GM18520 (cell line): ENCODE measurements at regions not wholly inside any gene's neighbourhood (a gene's known extent, or its start where the extent isn't known, plus 50 kb on each side); places are given as distances from the start of the nearest gene placed in this dataset.
"Not testable (repeated sequence)": the region's sequence is repeated elsewhere in the genome, so short reads cannot be mapped to it uniquely, and the experiment has no call there.

ENCODE experiments used
- ATAC-seq: cut with Tn5 transposase; IDR thresholded peaks from one replicate; pipeline ENCODE4 v1.9.1; 2021; ENCODE audit not compliant: unreplicated experiment

DNA sequence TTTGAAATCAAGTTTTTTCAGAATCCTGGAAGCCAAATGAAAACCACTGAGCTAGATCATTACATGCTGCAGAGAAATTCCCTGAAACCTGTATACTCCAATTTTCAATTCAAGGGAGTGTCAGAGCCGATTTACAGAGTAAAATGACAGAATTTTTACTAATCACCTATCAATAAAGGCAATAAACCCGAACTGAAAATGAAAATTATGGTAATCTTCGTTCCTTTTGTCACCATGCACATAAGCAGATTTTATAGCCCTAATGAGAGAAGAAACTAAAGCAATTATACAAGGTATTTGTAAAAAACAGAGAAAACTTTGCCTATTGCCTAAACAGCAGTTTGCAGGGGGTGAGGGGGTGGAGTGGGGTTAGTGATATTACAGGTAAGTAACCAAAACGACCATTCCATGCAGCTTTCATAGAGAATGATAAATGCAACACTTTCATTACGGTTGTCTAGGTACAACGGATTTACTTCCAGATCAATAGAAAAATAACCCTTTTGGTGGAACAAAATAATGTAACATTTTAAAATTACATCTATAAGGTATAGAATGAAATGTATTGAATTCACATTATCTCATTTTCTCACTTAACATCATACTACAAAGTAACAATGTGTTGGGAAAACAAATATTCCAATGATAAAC, 115.2 kb upstream of the BEND6 start:
- no peak for ATAC-seq

DNA sequence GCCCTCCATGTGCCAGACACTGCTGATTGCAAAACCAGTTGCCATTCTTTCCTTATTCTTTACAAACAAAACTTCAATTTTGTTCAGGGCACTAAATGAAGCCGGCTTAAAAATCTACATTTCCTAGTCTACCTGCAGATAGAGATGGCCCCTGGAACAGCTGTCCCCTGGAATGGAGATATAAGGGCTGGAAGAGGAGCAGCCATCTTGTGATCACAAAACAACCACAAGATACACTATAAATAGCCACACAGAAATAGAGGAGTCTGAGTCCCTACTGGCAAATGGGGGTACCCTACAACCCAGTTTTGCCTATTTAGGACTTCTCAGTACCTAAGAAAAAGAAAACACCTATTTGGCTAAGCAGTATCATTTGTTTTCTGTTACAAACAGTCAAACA, 115.9 kb upstream of the BEND6 start:
- no peak for ATAC-seq

DNA sequence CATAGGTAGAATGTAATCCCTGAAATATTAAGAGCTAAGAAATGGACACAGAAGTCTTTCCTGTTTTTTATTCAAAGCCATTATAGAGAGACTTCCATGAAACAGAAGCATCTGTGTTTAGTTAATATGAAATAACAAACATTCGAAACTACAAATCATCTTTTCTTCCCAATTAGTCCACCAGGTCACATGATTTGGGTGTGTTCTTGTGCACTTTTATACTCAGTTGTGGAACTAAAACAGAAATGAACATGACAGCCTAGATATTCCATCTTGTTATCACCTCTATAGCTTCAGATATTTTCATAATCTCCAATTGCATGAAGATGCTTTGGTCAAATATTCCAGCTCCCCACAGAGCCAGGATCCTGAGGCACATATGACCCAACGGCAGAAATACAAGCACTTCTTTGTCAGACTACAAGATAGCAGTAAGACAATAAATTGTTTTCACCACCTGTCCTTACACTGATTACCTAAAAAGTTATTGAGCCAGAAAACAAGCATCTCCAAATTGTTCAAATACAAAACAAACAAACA, 116.8 kb upstream of the BEND6 start:
- ATAC-seq = no peak

DNA sequence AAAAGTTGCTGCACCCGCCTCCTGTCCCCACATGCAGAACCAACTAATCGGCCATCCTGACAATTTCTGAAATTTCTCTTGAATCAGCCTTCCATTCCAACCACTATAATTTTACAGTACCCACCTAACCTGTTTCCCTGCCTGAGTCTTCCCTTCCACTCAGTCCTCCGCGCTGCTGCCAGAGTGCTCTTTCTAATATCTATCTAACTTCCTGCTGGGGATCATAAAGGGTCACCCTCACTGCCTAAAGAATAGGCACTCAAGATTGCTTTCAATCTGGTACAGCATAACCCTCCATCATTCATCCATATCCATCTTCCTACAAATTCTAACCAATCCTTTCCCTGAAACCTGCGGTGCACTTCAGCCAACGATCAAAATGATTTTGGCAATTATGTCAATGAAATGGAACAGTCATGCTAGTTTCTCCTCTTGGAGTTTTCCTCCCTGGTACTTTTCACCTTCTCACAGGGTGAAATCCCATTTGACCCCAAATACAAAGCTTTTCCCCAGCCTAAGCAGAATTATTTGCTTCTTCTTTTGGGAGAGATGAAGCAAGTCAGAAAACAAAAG, 117.5 kb upstream of the BEND6 start:
- no peak for ATAC-seq

DNA sequence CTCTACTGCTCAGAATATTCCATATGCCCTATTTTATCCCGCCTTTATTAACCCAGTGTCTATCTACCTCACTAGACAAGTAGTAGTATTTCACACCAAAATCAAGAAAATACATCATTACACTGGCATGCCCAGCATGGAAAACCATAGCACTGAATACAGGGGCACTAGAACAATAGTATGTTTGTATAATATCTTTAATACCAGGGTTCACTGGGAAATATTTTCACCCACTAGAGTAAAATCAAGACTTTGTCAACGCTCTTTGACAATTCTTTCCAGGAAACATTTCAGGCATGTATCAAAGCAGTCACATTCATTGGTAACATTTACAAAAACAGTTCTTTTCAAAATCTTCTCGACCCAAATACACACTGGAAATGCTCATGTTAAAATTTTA, 119.3 kb upstream of the BEND6 start:
- no peak for ATAC-seq

DNA sequence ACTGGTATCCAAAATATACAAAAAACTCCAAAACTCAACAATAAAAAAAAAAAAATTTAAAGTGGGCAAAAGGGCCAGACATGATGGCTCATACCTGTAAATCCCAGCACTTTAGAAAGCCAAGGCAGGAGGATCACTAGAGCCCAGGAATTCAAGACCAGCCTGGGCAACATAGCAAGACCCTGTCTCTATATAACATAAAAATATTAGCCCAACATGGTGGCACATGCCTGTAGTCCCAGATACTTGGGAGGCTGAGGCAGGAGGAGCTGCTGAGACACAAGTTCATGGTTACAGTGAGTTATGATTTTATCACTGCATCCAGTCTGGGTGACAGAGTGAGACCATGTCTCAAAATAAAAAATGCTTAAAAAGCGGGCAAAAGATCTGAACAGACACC, 121.0 kb upstream of the BEND6 start:
- ATAC-seq = no peak

DNA sequence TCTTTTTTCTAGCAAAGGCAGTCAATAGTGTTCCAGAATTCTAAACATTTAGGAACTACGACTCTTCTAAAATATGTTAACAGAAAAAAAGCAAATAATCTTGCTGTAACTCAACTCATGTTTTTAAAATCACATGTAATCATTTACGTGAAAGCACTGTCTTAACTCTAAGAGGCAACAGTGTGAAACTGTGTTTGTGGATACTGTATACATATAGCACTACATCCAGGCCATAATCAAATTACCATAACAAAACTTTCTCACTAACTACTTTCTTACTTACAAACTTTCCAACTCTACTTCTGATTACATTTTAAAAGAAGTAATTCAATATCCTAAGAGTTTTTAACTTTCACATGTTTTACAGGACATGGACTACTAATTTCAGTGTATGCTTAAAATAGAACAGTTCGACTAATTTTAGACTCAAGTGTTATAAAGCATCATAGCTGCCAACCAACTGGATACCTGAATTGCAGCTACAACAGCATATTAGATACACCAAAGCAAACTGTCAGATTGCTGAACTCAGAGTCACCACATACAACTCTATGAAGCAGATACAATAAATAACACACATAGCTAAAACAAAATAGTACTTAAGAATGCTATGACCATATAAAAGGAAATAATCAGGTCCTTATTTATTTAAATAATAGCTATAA, 121.6 kb upstream of the BEND6 start:
- ATAC-seq = no peak

DNA sequence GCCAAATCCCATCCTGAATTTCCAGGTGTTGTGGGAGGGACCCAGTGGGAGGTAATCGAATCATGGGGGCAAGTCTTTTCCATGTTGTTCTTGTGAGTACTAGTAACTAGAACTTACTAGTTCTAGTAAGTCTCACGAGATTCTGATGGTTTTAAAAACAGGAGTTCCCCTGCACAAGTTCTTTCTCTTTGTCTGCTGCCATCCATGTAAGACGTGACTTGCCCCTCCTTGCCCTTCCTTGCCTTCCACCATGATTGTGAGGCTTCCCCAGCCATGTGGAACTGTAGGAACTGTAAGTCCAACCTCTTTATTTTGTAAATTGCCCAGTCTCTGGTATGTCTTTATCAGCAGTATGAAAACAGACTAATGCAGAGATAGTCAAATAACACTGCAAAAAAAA, 122.7 kb upstream of the BEND6 start:
- ATAC-seq = no peak

DNA sequence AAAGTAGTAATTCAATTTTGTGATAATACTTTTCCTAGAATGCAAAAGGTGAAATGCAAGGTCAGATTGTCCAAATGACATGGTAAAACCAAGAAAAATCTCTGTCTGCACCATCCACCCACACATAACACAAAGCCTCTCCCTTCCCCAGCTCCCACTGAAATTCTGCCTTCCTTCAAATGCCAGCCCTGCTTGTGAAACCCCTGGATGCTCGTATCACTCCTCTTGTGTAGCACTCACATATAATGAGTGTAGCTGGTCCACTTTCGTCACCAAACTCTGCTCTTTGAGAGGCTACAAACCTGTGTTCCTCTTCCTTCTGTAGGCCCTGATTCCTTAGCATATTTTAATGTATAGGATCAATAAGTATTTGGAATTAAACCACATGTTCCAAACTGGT, 123.6 kb upstream of the BEND6 start:
- no peak for ATAC-seq

DNA sequence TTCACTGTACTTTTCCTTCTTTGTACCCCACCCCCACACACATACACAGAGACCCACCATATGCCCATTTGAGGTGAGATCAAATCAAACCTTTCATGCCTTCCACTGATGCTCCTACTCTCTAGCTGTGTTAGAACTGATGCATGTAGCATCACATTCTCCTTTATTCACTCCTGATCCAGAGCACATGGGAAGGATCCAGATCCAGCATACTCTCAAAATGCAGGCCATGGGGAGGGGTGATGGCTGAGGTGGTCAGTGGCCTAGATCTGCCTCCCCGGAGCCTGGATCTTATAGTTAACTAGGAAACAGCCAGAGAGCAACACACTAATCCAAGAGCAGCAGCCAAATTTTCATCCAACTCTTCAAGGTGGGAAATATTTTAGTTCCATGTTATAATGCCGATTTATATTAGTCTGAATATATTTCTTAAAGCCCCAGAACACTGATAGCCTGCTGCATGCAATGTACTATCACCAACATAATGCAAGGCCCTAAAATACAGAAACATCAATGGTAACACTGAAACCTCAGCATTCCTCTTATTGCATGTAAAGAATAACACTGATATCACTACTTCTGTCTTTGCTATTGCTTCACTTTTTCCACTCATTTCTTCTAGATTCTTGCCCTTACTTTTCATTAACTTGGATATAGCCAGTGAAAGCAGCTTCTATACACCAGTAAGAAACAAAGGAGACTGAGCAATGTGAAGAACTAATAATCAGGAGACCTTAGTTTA, 126.8 kb upstream of the BEND6 start:
- ATAC-seq = no peak

DNA sequence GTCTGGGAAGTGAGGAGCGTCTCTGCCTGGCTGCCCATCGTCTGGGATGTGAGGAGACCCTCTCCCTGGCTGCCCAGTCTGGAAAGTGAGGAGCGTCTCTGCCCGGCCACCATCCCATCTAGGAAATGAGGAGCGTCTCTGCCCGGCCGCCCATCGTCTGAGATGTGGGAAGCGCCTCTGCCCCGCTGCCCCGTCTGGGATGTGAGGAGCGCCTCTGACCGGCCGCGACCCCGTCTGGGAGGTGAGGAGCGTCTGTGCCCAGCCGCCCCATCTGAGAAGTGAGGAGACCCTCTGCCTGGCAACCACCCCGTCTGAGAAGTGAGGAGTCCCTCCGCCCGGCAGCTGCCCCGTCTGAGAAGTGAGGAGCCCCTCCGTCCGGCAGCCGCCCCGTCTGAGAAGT, 130.5 kb upstream of the BEND6 start:
- not testable (repeated sequence) for ATAC-seq

DNA sequence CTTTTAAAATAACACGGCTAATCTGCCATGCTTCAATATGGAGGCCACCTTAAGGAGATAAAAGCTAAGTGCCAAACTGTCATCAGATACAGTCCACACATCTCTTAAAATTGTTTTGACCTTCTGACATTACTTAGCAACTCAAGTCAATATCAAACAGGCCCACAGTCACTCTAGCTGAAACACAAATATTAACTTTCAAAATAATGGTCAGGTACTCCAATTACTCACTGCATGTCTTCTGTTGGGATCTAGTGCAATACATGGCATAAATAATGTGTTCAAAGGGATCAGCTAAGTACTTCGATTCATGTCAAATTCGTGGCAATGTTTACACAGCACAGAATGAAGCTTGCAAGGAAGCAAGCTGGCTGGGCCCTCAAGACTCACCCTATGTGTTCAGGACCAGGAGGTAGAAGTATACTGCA, 133.9 kb upstream of the BEND6 start:
- no peak for ATAC-seq

DNA sequence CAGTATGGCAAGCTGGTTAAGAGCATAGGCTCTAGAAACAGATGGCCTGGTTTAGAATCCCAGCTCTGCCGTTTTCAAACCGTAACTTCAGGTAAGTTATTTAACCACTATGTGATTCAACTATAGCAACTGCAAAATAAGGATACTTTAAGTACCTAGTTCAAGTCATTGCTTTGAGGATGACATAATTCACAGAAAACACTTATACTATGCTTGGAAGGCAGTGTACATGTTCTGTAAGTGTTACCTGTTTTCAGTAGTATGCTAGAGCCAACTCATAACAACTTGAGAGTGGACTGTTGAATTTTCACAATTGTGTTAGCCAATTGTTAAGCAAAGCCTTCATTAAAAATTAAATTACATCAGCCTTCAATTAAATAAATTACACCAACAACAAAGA, 134.8 kb upstream of the BEND6 start:
- no peak for ATAC-seq

DNA sequence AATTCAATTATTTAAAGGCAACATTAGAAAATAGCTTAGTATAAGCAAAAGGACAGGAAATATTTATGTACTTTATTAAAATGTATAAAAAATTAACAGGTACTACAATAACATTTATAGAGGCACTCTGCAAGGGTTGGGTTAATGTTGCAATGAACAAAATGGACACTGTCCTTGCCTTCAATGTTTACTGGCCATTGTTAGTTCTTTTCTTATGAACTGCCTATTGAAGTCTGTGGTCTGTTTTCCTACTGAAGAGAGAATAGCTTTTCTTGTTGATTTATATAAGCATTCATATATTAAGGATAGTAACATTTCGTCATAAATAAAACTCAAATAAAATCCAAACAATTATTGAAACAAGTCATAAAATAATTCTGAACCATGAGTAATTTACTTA, 135.3 kb upstream of the BEND6 start:
- ATAC-seq = no peak

DNA sequence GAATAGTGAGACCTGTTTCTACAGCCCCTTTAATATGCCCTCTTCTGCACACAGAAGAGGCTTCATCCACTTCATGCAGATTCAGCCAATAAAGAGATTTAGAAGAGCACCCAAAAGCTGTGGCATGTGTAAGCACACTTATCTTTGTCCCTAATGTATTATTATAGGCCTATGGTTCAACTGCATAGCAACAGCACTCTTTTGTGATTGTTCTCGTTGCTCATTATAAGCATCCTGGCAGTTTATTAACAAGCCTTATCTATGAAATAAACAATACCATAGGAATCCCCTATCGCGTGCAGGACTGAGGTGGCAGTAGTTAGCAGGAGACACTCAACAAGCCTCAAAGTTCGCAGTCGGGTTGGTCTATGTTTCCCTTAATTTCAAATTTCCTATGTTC, 138.5 kb upstream of the BEND6 start:
- ATAC-seq = no peak

DNA sequence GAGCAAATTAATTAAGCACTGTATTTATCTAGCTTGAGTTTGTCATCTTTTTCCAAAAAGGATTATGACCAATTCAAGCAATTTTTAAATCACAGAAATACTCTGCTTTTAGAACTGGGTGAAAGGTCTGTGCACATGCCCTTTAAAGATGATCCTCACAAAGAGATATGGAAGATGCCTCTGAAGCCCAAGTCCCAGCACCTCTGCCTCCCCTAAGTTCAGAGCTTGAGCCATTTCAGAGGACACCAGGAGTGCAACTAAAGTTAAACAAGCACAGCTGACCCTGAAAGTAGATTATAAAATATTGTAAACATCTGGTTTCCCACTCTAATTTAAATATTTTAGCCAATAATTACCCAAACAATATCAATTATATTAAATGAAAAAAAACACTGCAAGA, 139.5 kb upstream of the BEND6 start:
- ATAC-seq = no peak

DNA sequence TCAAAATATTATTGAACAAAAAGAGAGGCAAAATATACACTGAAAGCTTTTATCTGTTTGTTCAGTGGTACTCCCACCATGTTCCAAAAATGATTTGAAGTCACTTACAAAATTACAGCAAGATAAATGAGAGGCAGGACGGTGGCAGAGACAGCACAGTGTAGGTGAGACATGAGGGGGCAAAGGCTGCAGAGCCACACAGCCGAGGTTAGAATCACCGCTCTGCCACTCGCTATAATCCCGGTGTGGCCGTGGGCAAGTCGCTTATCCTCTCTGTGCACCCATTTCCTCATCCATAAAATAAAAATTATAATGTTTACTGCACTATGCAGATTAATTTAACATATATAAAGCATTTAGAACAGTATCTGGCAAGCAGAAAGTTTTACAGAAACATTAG, 140.1 kb upstream of the BEND6 start:
- ATAC-seq = no peak

DNA sequence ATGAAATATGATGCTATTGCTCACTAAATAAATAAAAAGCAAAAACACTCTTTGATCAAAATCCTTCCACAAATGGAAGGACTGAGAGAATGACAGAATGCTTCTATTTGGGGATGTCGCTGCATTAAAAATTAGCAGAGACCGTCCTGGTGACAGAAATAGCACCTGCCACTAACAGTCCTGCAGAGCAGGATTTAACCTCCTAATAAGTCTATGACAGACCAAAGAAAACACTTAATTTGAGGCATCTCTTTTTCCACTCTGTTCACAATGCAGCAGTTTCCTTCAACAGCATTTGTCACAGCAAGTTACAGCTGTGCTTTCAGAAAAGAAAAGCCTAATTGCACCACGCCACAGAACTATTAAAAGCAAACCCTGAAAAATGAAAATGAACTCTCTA, 140.6 kb upstream of the BEND6 start:
- no peak for ATAC-seq

DNA sequence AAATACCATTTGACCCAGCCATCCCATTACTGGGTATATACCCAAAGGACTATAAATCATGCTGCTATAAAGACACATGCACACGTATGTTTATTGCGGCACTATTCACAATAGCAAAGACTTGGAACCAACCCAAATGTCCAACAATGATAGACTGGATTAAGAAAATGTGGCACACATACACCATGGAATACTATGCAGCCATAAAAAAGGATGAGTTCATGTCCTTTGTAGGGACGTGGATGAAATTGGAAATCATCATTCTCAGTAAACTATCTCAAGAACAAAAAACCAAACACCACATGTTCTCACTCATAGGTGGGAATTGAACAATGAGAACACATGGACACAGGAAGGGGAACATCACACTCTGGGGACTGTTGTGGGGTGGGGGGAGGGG, 142.1 kb upstream of the BEND6 start:
- not testable (repeated sequence) for ATAC-seq

DNA sequence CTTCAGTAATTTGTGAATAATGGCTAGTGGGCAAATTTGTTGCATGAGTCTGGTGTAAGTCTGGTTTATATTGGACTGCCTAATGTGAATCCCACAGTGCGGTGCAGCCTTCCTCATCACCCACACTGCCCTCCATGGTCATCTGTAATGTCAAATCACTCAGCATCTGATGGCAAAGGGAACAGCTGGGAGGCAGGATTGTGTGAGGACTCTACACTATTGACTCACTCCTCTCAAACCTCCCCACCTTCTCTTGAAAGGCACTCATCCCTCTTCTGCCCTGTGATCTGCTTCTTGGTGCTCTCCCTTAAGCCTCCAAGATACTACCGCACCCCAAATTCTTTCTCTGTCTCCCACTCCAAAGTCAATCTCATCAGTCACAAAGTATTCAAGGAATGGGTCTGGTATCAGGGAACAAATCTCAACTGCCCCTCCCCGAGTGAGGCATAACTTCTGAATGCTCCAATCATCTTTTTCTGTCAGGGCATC, 146.0 kb upstream of the BEND6 start:
- no peak for ATAC-seq

DNA sequence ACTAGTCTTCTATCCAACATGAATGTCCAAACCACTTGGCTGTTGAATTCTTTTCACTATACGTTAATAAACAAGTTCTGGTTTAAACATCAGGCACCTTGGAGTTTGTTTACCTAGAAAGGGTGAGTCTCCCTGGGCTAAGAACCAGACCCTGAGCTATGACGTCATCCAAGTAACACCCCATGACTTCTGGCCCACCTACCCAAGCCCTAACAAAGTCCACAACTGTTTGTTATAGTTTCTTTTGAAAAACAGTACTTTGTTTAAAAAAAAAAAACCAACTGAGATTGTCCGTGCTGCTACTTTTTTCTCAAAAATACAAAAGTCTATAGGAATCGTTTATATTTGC, 146.9 kb upstream of the BEND6 start:
- ATAC-seq = no peak
